Ovary (tissue), 3 donors: ENCODE measurements at regions not wholly inside any gene's neighbourhood (a gene's known extent, or its start where the extent isn't known, plus 50 kb on each side); places are given as distances from the start of the nearest gene placed in this dataset.

ENCODE experiments used
- EP300 ChIP-seq: sonication (generic); formaldehyde crosslinking; IDR thresholded peaks from one replicate; pipeline ENCODE4 v1.6.1; 2017; ENCODE audit warnings: antibody characterized with exemption
- POLR2A ChIP-seq: fragments of 450-650 bp; IDR thresholded peaks from one replicate; pipeline ENCODE4 v1.6.1; 2017; ENCODE audit warnings: antibody characterized with exemption, mild to moderate bottlenecking, moderate library complexity
- TF ChIP-seq, protein P1 (sequence below), 3 donors: fragments of 450-650 bp in 2 of 3; fragments of 200-600 bp in 1 of 3; IDR thresholded peaks; one replicate each; pipeline versions ENCODE4 v1.5.1 to v1.8.0; 2016 to 2022; ENCODE audit warnings: antibody characterized with exemption in 3 of 3, mild to moderate bottlenecking in 1 of 3
- donor health status: DM: no; HTN: no; CAD: no.

DNA sequence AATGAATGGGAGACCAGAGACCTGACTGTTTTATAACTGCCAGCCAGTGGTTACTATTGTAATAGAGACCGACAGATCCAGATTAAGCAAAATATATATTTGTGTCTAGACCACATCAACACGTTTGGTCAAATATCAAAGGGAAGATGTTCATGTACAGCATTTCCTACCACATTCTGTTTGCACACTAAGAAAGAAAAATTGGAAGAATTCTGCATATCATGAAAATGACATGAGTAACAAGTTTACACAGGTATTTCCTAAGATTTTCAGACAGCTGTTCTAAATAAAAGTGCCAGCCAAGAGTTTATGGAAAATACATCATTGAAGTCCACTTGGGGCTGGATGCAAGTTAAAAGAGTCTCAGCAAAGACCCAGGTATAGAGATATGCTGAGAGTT is 145.5 kb upstream of the ANO3 start:
- TF ChIP-seq, protein P1, sequence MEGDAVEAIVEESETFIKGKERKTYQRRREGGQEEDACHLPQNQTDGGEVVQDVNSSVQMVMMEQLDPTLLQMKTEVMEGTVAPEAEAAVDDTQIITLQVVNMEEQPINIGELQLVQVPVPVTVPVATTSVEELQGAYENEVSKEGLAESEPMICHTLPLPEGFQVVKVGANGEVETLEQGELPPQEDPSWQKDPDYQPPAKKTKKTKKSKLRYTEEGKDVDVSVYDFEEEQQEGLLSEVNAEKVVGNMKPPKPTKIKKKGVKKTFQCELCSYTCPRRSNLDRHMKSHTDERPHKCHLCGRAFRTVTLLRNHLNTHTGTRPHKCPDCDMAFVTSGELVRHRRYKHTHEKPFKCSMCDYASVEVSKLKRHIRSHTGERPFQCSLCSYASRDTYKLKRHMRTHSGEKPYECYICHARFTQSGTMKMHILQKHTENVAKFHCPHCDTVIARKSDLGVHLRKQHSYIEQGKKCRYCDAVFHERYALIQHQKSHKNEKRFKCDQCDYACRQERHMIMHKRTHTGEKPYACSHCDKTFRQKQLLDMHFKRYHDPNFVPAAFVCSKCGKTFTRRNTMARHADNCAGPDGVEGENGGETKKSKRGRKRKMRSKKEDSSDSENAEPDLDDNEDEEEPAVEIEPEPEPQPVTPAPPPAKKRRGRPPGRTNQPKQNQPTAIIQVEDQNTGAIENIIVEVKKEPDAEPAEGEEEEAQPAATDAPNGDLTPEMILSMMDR (IDR thresholded peaks at IDR 0.05), result no peak
- TF ChIP-seq EP300 (no peak), POLR2A (no peak)
